GM21825 (cell line): ENCODE measurements at regions not wholly inside any gene's neighbourhood (a gene's known extent, or its start where the extent isn't known, plus 50 kb on each side); places are given as distances from the start of the nearest gene placed in this dataset.

Experiments
- ATAC-seq: cut with Tn5 transposase; IDR thresholded peaks from one replicate; pipeline ENCODE4 v1.9.1; 2021; ENCODE audit warnings: mild to moderate bottlenecking, moderate library complexity; ENCODE audit not compliant: unreplicated experiment

DNA sequence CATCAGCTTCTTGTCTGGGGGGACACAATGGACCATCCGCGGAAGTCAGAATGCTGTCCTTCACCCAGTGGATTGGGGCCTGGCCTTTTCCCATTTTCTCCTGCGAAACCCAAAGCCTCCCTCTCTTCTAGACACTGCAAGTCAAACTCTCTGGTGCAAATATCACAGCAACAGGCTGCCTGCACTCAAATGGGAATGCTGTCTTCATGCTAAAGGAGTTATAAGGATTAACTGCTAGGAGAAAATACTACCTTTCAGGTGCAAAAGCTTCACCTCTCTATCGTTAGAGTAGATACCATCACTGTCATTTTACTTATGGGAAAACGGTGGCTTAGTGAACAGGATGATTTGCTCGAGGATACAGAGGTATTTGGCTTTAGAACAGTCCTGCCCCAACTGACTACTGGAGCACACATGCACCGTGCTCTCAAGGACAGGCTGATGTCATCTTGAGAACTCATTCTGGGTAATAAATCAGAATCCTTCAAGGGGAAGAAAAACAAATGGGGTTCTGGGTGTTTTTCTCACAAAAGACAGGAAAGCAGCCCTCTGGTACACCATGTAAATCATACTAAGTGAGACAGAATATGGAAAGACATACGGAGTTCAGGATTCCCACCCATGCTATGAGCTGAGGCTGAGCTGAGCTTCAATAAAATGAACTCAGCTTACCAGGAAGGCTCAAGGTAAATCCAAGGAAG, 100.9 kb downstream of the SAMD9 start:
- ATAC-seq = no peak

DNA sequence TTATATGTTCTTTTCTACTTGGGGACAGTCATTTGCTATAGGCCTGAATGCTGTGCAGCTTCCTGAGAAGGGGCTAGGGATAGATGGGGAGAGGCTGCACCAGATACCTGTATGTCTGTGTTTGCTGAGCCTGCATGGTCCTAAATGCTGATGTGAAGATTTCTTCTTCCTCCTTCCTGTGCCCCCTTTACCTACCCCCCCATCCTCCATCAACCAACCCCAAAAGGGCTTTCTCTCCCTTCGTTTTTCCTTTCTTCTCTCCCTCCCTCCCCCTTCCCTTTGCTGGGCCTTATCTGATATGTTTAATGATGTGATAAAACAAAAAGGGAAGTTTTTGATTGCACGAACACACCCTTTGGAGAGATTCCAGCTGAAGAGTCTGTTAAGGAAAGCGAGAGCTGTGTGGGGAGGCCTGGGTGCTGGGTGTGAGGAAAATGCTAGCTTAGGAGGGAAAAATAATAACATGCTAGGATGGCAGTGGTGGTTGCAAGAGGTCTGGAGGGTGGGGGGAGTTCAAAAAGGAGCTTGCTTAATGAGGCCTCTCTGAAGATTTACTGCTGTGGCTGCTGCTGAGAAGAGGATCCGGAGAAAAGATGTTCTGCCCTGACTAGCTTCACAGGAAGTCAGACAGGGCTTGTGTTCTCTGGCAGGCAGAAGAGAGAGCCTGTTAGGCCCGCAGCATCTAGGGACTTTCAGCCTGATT, 101.8 kb downstream of the SAMD9 start:
- no peak for ATAC-seq

DNA sequence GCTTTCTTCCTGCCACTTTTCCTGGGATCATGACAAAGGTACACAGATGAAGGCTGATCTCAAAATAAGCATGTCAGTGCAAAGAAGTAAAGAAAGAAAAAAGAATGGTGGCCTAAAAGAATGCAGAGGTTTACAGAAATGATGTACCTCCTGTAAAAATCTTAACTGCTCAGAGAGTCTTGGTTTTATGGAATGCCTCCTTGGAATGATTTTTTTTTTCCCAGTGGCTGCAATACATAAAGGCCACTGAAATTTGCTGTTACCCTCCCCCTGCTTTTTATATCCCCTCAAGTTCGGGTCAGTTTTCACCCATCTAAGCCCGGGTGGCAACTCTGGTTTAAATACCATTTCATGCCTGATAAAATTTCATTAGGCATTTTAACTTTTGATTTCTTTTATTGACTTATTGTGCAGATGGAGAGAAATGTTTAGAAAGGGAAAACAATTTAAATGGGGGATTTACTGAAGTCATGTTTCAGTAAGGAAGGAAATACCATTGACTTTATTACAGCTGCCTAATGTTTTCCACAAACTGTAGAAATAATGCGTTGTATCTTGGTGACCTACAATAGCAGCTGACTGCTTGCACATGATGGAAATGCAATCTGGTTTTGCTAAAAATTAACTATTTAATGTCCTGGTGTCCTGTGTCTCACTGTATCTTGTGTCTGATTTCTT, 102.5 kb downstream of the SAMD9 start:
- no peak for ATAC-seq

DNA sequence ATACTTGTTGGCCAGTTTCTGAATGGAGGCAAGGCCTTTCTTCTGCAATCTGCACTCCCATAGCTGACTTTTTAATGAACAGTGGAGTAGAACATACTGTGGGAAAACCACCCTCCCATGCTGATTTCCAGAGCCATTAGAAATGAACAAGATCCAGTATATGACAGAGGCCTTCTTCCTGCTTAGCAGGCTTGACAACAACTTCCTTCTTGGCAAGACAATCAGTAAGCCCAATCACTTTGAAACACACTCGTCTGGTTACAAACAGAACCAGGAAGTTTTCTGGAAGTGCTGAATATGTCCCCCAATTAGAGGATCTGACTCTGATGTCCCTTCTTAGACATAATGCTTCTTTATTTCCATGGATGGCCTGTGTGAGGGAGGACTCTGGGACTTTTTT, 103.4 kb downstream of the SAMD9 start:
- no peak for ATAC-seq

DNA sequence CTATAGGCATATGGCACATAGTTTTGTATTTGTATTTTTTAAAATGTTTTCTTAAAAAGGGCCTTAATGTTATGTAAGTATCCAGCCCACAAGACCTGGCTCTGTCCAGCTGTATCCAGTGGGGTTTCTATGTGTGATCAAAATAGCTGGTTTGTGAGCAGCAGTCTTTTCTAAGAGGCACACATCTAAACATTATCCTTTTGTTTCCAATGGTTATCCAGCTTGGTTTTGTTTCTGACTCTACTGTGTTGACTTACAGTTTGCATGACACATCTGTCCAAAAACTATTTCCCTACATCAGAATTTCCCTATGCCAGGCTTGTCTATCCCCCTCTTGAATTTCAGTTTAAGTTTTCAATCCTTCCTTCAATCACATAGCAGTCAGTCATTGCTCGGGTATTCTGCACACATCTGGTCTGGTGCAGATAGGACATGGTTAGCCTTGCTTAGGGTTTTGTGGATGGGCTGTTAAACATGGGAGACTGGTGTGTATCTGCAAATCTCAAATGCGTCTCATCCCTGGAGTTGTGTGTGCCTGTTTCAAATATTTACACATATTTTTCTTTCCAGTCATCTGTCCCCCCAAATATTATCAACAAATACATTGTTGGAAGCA, 104.2 kb downstream of the SAMD9 start:
- no peak for ATAC-seq

DNA sequence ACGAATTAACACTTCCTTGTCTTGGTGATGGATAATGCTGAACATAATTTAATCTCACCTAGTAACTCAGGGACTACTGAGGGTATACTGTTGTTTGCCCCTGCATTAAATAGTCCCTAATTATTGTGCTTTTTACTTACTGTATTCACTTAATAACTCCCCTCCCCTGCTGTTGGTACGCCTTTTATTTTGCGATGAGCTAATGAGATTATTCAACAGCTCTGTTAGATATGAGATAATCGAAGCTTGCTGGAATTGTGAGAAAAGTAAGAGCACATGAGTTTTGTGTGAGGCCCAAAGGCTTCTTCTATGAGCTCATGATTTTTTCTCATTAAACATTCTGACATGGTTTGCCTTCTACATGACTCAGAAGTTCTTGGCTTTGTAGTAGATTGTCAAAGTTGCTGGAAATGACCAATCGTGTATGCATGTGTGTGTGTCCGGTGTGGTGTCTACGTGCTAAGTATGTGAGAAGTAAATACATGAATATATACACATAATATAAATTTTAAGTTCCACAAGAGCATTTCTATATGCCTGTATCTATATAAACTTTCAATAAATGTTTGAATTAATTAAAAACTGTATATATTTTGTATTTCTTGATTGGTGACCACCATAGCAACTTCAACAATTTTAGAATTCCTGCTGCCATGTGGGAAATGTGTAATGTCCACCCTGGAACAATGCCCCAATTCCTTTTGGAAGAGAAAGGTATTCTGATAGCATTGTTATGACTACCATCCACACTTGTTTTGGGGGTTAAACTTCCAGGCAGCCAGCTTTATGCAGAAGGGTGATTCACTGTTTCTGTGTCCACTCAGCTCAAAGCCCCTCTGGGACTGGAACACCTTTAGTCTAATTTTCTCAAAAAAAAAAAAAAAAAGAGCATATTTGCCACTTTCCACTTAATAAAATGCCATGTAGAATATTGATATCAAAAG, 106.2 kb downstream of the SAMD9 start:
- no peak for ATAC-seq

DNA sequence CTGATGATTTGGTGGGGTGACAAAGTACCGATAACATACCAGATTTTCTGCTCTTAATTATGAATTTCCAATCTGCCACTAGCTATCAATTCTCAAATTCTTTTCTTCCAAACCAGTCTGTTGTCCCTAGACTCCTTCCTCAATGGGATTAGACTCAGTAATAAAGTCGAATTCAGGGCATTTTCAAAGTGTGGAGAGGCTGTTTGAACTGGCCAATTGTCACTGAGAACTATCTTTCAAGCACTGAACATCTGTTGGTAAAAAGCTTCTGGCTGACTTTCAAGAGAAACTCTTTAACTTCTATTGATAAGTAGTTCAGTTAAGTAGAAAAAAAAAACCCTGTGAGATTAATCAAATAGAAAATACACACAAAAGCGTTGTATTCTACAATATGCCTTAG, 108.9 kb downstream of the SAMD9 start:
- no peak for ATAC-seq

DNA sequence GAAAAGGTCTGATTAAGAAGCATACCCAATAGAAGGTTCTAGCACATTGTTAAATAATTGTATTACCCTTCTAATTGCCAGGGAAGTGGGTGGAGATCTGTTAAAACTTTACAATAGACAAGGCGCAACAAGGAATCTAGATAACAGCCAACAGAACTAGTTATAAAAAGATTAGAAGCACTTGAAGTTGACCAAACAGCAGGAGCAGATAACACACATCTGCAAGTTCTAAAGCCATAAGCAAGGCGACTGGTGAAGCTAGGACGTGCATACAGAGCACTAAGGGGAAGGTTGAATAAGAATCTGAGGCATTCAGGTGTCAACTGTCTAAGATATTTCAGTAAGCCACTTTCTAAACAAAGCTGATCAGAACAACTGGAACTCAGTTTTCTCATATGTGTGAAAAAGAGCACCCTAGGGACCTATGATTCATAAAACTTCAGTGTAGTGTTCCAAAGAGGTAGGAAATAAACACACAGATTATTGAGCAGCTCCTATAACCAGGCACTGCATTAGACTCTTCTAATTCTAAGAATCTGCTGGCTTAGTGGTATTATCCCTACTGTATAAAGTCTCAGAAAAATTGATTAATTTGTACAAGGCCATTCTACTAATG, 111.2 kb downstream of the SAMD9 start:
- no peak for ATAC-seq

DNA sequence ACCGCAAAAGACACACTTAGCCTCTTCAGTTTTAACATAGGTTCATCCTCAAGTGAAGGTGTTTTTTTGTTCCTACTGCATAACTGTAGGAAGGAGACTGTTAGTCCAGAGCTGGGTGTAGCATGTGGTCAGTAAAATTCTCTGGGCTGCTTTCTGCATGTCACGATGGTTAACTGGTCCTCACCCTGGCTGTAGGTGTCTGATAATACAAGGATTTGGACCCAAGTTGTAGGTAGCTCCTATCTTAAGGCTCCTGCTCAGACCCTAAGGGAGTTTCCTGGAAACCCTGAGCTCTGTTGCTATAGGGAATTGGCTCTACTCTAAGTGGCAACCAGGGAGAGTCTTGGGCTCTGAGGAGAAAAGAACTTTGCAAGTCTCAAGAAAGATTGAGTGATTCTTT, 112.9 kb downstream of the SAMD9 start:
- ATAC-seq = no peak

DNA sequence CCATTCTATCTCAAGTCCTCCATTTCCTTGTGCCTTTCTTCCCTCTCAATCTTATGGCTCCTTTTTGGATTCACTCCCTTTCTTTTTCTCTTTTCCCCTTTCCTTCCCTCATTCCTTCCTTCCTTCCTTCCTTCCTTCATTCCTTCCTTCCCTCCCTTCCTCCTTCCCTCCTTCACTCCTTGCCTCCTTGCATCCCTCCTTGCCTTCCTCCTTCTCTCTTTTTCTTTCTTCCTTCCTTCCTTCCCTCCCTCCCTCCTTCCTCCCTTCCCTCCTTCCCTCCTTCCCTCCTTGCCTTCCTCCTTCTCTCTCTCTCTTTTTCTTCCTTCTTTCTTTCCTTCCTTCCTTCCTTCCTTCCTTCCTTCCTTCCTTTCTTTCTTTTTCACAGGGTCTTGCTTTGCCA, 120.1 kb downstream of the SAMD9 start:
- no peak for ATAC-seq

DNA sequence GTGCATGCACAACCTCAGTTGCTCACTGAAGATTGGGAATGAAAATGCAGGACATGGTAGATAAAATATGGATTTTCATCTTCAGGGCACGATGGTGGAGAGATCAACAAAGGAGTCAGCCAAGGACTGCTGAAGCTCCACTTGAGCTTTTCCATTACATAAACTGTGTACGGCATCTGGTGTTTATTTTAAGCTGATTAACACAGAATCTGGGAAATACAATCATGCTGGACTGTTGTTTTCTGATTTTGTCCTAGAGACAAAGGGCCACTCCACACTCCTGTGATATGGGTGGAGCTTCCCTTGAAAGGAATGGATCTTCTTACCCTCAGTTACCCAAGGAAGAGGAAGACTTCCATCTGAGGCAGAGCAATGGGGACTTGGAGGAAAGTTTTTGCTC, 120.6 kb downstream of the SAMD9 start:
- ATAC-seq = no peak

DNA sequence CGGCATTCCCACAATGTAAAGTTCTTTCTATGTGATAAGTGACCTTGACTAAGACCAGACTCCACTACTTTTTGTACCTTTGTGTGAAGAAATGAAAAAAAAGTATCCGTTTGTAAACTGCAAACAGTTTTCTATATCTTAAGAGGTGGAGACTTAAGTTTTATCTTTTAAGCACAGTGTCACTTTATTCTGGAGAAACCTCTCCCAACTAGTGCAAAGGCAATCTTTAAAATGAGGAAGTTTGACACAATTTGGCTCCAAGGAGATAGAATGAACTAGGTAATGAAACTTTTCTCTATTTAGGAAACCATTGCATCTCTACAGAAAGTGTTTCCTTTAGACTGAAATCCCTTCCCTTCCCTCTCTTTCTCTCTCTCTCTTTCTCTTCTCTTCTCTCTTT, 122.9 kb downstream of the SAMD9 start:
- ATAC-seq = no peak

DNA sequence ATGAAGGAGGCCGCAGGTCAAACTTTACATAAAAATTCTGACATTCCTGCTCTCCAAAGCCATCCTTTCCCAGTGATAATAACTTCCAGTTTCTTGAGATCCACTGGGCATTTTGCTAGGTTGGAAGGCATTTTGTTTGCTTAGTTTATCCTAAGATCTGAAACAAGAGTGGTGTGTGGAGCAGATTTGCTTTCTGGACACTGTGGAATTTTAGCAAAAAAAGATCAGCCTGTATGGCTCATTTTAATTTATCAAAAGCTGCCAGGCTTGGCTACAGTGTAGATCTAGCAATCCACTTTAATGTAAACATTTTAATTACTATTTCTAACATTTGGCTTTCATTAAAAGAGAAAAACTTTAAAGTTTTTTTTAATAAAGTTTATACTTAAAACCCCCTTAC, 124.8 kb downstream of the SAMD9 start:
- no peak for ATAC-seq

DNA sequence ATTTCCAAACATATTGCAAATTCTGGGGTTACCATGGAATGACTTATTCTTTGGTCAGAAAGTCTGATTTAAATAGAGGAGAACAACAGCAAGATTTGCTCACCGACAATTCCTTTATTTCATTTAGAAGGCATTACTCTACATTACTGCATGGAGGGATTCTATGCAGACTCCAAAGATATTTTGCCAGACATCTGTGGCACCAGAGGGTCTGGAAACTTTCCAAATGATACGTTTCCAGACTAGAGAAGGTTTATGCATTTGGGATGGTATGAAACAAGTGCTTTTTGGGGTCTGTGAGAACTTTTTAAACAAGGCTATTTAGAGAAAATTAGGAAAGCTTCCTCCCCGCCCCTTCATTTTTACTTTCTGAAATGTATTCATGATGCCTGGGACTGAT, 125.3 kb downstream of the SAMD9 start:
- ATAC-seq = no peak

DNA sequence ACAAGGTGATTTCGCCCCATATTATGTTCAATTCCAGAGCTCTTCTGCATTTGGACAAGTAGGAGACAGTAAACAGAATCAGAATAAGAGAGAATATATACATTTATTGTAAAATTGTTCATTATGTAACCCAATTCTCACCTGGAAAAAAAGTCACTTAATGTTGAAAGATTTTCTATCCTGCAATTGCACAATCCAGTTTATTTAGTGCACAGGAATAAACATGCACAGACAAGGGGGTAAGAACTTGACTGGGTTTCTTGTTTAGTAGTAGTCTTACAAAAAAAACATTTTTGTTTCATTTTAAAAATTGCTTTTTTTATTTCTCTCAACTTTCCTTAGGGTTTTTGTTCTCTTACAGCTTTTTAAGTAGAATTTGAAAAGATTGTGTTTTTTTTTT, 126.6 kb downstream of the SAMD9 start:
- no peak for ATAC-seq

DNA sequence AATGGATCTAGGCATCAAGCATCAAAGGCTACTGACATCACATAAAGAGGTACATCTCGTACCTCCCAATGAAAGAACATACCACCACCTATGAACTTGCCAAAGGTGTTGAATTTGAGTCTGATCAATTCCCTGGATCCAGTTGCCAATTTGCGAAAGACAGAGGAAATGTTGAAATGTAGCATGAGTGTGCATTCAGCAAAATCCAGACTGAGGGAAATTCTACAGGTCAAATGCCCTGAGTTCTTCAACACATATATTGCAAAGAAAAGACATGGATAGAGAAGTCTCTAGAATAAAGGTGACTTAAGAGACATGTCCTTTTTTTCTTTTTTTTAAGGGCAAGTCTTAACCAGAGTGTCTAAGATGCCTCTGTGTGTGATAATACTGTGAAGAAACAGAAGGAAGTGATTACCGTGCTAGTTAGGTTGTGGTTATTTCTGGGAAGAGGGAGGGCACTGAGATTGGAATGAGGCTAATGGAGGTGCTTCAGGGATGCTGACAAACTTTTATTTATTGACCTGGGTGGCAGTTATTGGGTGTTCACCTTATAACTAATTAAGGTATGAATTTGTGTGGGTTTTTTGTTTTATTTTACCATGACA, 128.7 kb downstream of the SAMD9 start:
- no peak for ATAC-seq

DNA sequence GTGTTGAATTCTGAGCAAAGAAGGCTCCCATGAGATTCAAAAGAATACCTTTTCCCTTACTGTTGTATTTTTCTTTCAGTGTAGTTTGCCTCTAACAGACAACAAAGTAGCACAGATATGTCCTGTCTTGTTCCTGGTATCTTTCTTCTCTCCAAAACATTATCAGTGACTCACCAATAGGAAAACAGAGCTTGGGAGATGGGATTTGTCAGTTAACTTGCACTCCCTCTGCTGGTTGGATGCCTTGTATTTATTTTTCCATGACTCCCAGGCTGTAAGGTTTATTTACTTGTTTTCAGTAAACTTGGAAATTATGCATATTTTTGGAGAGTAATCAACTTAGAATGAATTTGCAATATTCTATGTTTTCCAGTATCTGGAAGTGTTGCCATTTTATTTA, 129.7 kb downstream of the SAMD9 start:
- no peak for ATAC-seq

DNA sequence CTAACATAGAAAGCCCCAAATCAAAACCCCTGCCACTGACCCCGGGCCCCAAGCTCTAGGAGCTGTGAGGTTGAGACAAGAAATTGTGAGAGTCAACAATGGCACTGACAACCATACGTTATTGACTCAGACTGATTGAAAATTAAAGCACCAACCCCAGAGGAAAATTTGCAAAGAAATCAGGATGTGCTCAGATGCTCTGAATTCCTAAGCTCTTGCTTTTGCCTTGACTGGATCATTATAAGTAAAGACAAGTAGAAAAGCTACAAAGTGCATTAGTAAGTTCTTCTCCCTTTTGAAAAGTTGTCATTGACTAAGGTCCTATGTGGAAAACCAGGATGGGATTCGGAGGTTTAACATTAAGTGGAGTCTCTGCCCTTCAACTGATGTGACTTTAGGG, 130.2 kb downstream of the SAMD9 start:
- no peak for ATAC-seq

DNA sequence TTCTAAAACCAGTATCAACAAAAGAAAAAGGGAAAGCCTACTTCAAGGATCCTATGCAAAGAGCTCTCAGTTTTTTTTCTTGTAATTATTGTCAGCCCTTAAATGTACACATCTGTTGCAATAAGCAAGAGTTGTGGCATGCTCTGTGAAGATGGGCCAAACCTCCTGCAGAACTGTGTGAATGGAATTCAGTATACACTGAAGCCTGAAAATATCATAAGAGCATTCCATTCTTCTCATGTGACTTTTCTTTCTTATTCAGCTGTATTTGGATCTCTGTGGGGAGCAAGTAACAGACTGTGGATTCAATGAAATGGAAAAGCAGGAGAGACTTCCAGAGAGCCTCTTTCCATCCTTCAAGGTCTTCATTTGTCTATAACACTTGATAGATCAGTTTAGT, 130.7 kb downstream of the SAMD9 start:
- no peak for ATAC-seq

DNA sequence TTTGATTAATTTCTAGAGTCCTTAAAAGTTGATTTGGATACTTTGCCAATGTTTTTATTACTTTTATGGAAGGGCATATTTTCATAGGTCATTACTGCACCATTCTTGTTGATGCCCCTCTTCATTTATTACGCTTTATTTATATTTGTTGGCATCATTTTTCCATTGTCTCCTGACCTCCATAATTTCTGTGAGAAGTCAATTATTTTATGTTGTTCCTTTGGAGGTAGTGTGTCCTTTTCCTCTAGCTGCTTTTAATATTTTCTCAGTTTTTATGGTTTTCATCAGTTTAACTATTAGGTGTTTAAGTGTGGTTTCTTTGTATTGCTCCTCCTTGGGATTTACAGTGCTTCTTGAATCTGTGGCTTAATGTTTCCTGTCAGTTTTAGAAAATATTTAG, 134.9 kb downstream of the SAMD9 start:
- no peak for ATAC-seq
